H1 (cell line): ENCODE measurements at regions not wholly inside any gene's neighbourhood (a gene's known extent, or its start where the extent isn't known, plus 50 kb on each side); places are given as distances from the start of the nearest gene placed in this dataset.

ENCODE experiments used
- CTCF ChIA-PET: fragments of 300-600 bp; sonication (Branson Sonifier 250); formaldehyde crosslinking; loops from one replicate; lab custom pipeline; 2021; ENCODE audit not compliant: partially characterized antibody; lab: Charles Lee
- POLR2A ChIA-PET: fragments of 300-600 bp; sonication (Branson Sonifier 250); formaldehyde crosslinking; loops from one replicate; lab custom pipeline; 2021; ENCODE audit warnings: inconsistent platforms; ENCODE audit not compliant: partially characterized antibody; lab: Charles Lee
- DNase-seq, 2 experiments: peaks; one replicate each; pipeline versions ENCODE4 v3.0.0 to v3.0.0-alpha.2; 2010 to 2022; ENCODE audit warnings: low spot score in 2 of 2, low read depth in 1 of 2, mixed read lengths in 1 of 2
- FAIRE-seq: peaks from 2 replicates; lab custom pipeline; 2011; peaks lifted over from hg19 to GRCh38; lab: Jason Lieb, UNC
- H2AFZ ChIP-seq: 2 replicates; pipeline ENCODE4 v1.8.1; 2012; ENCODE audit warnings: low read length, inconsistent platforms
- H2AK5ac ChIP-seq: 2 replicates; pipeline ENCODE4 v1.6.1; 2013; ENCODE audit warnings: low read depth, low read length
- H2BK120ac ChIP-seq: replicated peaks from 2 replicates; pipeline ENCODE3; 2013; ENCODE audit warnings: low read depth, low read length, inconsistent platforms
- H2BK12ac ChIP-seq: 2 replicates; pipeline ENCODE4 v1.6.1; 2013; ENCODE audit warnings: low read depth, low read length
- H2BK15ac ChIP-seq: 2 replicates; pipeline ENCODE4 v1.6.1; 2013; ENCODE audit warnings: low read length
- H2BK20ac ChIP-seq: 2 replicates; pipeline ENCODE4 v1.6.1; 2013; ENCODE audit warnings: low read length
- H2BK5ac ChIP-seq: 2 replicates; pipeline ENCODE4 v1.6.1; 2013; ENCODE audit warnings: low read depth, low read length
- H3K14ac ChIP-seq: 2 replicates; pipeline ENCODE4 v1.6.1; 2013; ENCODE audit warnings: inconsistent platforms; ENCODE audit not compliant: insufficient read length
- H3K18ac ChIP-seq: 2 replicates; pipeline ENCODE4 v1.6.1; 2013; ENCODE audit warnings: low read length; ENCODE audit errors: extremely low read depth
- H3K23ac ChIP-seq: 2 replicates; pipeline ENCODE4 v1.6.1; 2013; ENCODE audit warnings: inconsistent platforms; ENCODE audit not compliant: insufficient read length
- H3K23me2 ChIP-seq: 2 replicates; pipeline ENCODE4 v1.6.1; 2013; ENCODE audit warnings: low read depth, low read length
- H3K27ac ChIP-seq: 2 replicates; pipeline ENCODE4 v1.6.1; 2011; ENCODE audit warnings: low read depth, low read length, inconsistent platforms
- H3K27me3 ChIP-seq, 4 experiments: replicated peaks in 1 of 4; 1 replicate in 1 of 4; 2 replicates in 3 of 4; pipeline versions ENCODE4 v1.6.1 to v1.8.1; 2011 to 2013; ENCODE audit warnings: low read length in 3 of 4, mild to moderate bottlenecking in 3 of 4, inconsistent platforms in 2 of 4, mixed read lengths in 2 of 4, moderate library complexity in 1 of 4; ENCODE audit not compliant: control insufficient read depth in 3 of 4, insufficient read depth in 3 of 4; ENCODE audit errors: extremely low read depth in 1 of 4
- H3K36me3 ChIP-seq, 4 experiments: 2 replicates each; pipeline versions ENCODE4 v1.6.1 to v1.8.1; 2011 to 2013; ENCODE audit warnings: mild to moderate bottlenecking in 4 of 4, low read length in 3 of 4, moderate library complexity in 2 of 4, control low read depth in 1 of 4, inconsistent platforms in 1 of 4; ENCODE audit not compliant: insufficient read depth in 4 of 4, control insufficient read depth in 2 of 4
- H3K4ac ChIP-seq: replicated peaks from 2 replicates; pipeline ENCODE3; 2013; ENCODE audit warnings: low read length, low read depth, mixed read lengths, inconsistent platforms; ENCODE audit not compliant: insufficient read length
- H3K4me1 ChIP-seq, 4 experiments: replicated peaks in 1 of 4; 1 replicate in 1 of 4; 2 replicates in 3 of 4; pipeline versions ENCODE4 v1.6.1 to v1.8.1; 2011 to 2013; ENCODE audit warnings: low read length in 3 of 4, inconsistent platforms in 2 of 4, mixed read lengths in 1 of 4; ENCODE audit not compliant: insufficient read depth in 4 of 4, control insufficient read depth in 3 of 4
- H3K4me2 ChIP-seq, 2 experiments: 2 replicates each; pipeline versions ENCODE4 v1.6.1 to v1.8.1; 2011 to 2013; ENCODE audit warnings: low read depth in 2 of 2, low read length in 2 of 2, control low read depth in 1 of 2, inconsistent platforms in 1 of 2, mild to moderate bottlenecking in 1 of 2; ENCODE audit not compliant: insufficient read depth in 1 of 2
- H3K4me3 ChIP-seq, 4 experiments: fragments of 200-600, 300-600 bp in 1 of 4; sonication (generic), shearing (Covaris generic), sonication (Bioruptor Twin) in 1 of 4; 2 replicates each; pipeline versions ENCODE4 v1.5.1 to v1.8.1; 2011 to 2016; ENCODE audit warnings: low read length in 4 of 4, low read depth in 3 of 4, control low read depth in 2 of 4, inconsistent platforms in 2 of 4, mild to moderate bottlenecking in 2 of 4, mixed read lengths in 1 of 4, moderate library complexity in 1 of 4; ENCODE audit not compliant: insufficient read depth in 2 of 4; ENCODE audit errors: extremely low read depth in 1 of 4
- H3K56ac ChIP-seq: replicated peaks from 2 replicates; pipeline ENCODE3; 2013; ENCODE audit warnings: low read depth, mild to moderate bottlenecking, mixed read lengths, low read length, inconsistent platforms; ENCODE audit not compliant: insufficient read length
- H3K79me1 ChIP-seq: 2 replicates; pipeline ENCODE4 v1.6.1; 2013; ENCODE audit warnings: low read depth, low read length, control low read depth
- H3K79me2 ChIP-seq, 2 experiments: 2 replicates each; pipeline versions ENCODE4 v1.6.1 to v1.8.1; 2012 to 2013; ENCODE audit warnings: low read length in 2 of 2, mild to moderate bottlenecking in 2 of 2, inconsistent platforms in 1 of 2; ENCODE audit not compliant: insufficient read depth in 2 of 2, control insufficient read depth in 1 of 2
- H3K9ac ChIP-seq, 4 experiments: replicated peaks in 1 of 4; 1 replicate in 1 of 4; 2 replicates in 3 of 4; pipeline versions ENCODE4 v1.6.1 to v1.8.1; 2011 to 2013; ENCODE audit warnings: low read depth in 3 of 4, low read length in 3 of 4, control low read depth in 2 of 4, mild to moderate bottlenecking in 2 of 4, moderate library complexity in 2 of 4, inconsistent platforms in 1 of 4; ENCODE audit errors: extremely low read depth in 1 of 4
- H3K9me3 ChIP-seq, 2 experiments: 2 replicates each; pipeline versions ENCODE4 v1.6.1 to v1.8.1; 2012 to 2013; ENCODE audit warnings: mild to moderate bottlenecking in 2 of 2, moderate library complexity in 2 of 2, control low read depth in 1 of 2, inconsistent platforms in 1 of 2, low read depth in 1 of 2, low read length in 1 of 2, mixed read lengths in 1 of 2; ENCODE audit not compliant: insufficient read depth in 2 of 2
- H4K20me1 ChIP-seq, 2 experiments: replicated peaks in 1 of 2; 2 replicates each; pipeline versions ENCODE3 to v1.8.1; 2011 to 2013; ENCODE audit warnings: inconsistent platforms in 2 of 2, low read length in 2 of 2, mild to moderate bottlenecking in 1 of 2; ENCODE audit not compliant: insufficient read depth in 2 of 2, control insufficient read depth in 1 of 2
- H4K5ac ChIP-seq: 2 replicates; pipeline ENCODE4 v1.6.1; 2013; ENCODE audit warnings: low read length, low read depth, mixed read lengths, inconsistent platforms; ENCODE audit not compliant: insufficient read length
- H4K8ac ChIP-seq: 2 replicates; pipeline ENCODE4 v1.8.0; 2013; ENCODE audit warnings: mild to moderate bottlenecking, moderate library complexity, low read length, inconsistent platforms; ENCODE audit not compliant: insufficient read depth; ENCODE audit errors: extremely low read depth
- H4K91ac ChIP-seq: replicated peaks from 2 replicates; pipeline ENCODE3; 2013; ENCODE audit warnings: low read length, mixed read lengths, inconsistent platforms; ENCODE audit not compliant: insufficient read length
- BACH1 ChIP-seq: IDR thresholded peaks from 2 replicates; pipeline ENCODE4 v1.6.1; 2012; ENCODE audit warnings: low read length, improper control_type of control experiment
- BCL11A ChIP-seq, 2 experiments: IDR thresholded peaks; one replicate each; pipeline ENCODE4 v1.6.1; 2011; ENCODE audit warnings: low read depth in 2 of 2, low read length in 2 of 2, mild to moderate bottlenecking in 2 of 2
- CREB1 ChIP-seq: IDR thresholded peaks from 2 replicates; pipeline ENCODE4 v1.6.1; 2012; ENCODE audit warnings: inconsistent platforms
- JUN ChIP-seq: IDR thresholded peaks from 2 replicates; pipeline ENCODE4 v1.6.1; 2011; ENCODE audit warnings: low read depth, mild to moderate bottlenecking, improper control_type of control experiment, low read length
- JUND ChIP-seq: IDR thresholded peaks from 2 replicates; pipeline ENCODE4 v1.6.1; 2011; ENCODE audit warnings: mild to moderate bottlenecking, improper control_type of control experiment, low read length
- RNF2 ChIP-seq: fragments of 200-900, 300-1000 bp; sonication (generic); IDR thresholded peaks from 2 replicates; pipeline ENCODE4 v1.7.1; 2016; ENCODE audit warnings: borderline replicate concordance, low read depth, mild to moderate bottlenecking, antibody characterized with exemption, low read length; ENCODE audit not compliant: poor library complexity, severe bottlenecking; ENCODE audit errors: missing control alignments
- SIRT6 ChIP-seq: IDR thresholded peaks from one replicate; pipeline ENCODE4 v1.7.1; 2012; ENCODE audit warnings: low read length, inconsistent platforms
- SP1 ChIP-seq: IDR thresholded peaks from 2 replicates; pipeline ENCODE4 v1.6.1; 2011; ENCODE audit warnings: low read depth, low read length
- TAF7 ChIP-seq: optimal IDR thresholded peaks from 2 replicates; pipeline ENCODE3; 2011; ENCODE audit warnings: low read depth, mild to moderate bottlenecking, inconsistent platforms, low read length, moderate library complexity, borderline replicate concordance
- TEAD4 ChIP-seq: IDR thresholded peaks from 2 replicates; pipeline ENCODE4 v1.6.1; 2012; ENCODE audit warnings: low read depth, low read length, inconsistent platforms, mixed read lengths
- ZNF274 ChIP-seq: IDR thresholded peaks from 2 replicates; pipeline ENCODE4 v1.7.0; 2012; ENCODE audit warnings: low read length, borderline replicate concordance; ENCODE audit errors: extremely low read depth
- WGBS, 2 experiments: shearing (Covaris generic) in 1 of 2; methylation state at CpG; one replicate each; pipeline versions ENCODE4 v1.1.6 to v1.1.7; 2013 to 2015; ENCODE audit warnings: low lambda C conversion rate in 2 of 2, mixed read lengths in 2 of 2, inconsistent platforms in 1 of 2, low coverage in 1 of 2, missing lambda C conversion rate in 1 of 2; ENCODE audit not compliant: insufficient replicate concordance in 2 of 2, insufficient coverage in 1 of 2, insufficient read length in 1 of 2; ENCODE audit errors: extremely low coverage in 1 of 2, missing lambda C conversion rate in 1 of 2; 5-methylcytosine and 5-hydroxymethylcytosine counted together
- TF ChIP-seq, protein P1 (sequence below): IDR thresholded peaks from 2 replicates; pipeline ENCODE4 v1.6.1; 2012; ENCODE audit warnings: low read length, inconsistent platforms

DNA sequence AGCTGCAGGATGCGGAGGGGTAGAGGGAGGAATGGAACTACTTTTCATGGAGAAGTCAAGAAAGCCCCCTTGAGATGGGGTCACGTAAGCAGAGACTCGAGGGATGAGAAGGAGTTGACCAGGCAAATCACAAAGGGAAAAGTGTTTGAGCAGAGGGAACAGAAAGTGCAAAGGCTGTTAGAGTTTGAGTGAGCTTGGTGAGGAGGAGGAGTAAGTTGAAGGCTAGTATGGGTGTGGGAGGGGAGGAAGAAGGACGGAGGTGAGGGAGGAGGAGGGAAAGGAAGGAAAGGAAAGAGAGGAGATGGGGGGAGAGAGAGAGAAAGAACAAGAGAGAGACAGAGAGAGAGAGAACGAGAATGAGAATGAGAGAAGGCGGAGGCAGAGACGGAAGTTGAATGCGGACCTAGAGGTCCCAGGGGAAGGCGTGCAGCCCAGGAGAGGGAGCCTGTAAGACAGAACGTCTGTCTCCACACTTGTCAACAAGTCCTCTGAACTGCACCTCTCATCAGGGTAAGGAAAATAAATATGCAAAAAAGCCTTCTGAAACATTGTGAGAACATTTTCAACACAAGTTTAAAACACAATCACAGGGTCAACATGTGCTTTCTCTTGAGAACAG, 279.8 kb upstream of the EEF2KMT start:
- no peak overlapping the region for H2BK12ac ChIP-seq
- H3K79me1 ChIP-seq = no peaks in the 10 kb centered on the region
- DNase-seq = no peak
- H4K20me1 ChIP-seq = no peaks in the 10 kb centered on the region
- H4K91ac ChIP-seq = no peak overlapping the region
- H3K14ac ChIP-seq = no peak overlapping the region
- no peak overlapping the region for H4K5ac ChIP-seq
- H2AK5ac ChIP-seq = no peak overlapping the region
- H3K4ac ChIP-seq = no peak overlapping the region
- CTCF ChIA-PET = no interaction called here
- H3K4me3 ChIP-seq = no peak overlapping the region
- no peak overlapping the region for H4K8ac ChIP-seq
- no peaks in the 10 kb centered on the region; the same call in 1 of the 2 replicates for H3K23me2 ChIP-seq
- H3K27ac ChIP-seq = no peak overlapping the region
- H2BK120ac ChIP-seq = no peak overlapping the region
- H3K23ac ChIP-seq = no peak overlapping the region
- no peak overlapping the region for H2AFZ ChIP-seq
- H3K4me1 ChIP-seq = peaks cover 0 to 3% (median 0%) of the 10 kb centered on the region in 4 experiments; a peak in 1 of 7 replicates
- H3K18ac ChIP-seq = no peak overlapping the region
- H3K9ac ChIP-seq = no peak overlapping the region
- no peak for FAIRE-seq
- H3K9me3 ChIP-seq = no peaks in the 10 kb centered on the region
- POLR2A ChIA-PET = no interaction called here
- H3K56ac ChIP-seq = no peak overlapping the region
- no peak overlapping the region for H3K4me2 ChIP-seq
- H2BK5ac ChIP-seq = no peak overlapping the region
- no peak overlapping the region for H2BK15ac ChIP-seq
- no peaks in the 10 kb centered on the region for H3K79me2 ChIP-seq
- 71 to 100% methylated on average over 1 to 10 of the region's 10 CpGs for WGBS, 2 experiments
- H3K27me3 ChIP-seq = no peaks in the 10 kb centered on the region
- H2BK20ac ChIP-seq = no peak overlapping the region
- H3K36me3 ChIP-seq = no peaks in the 10 kb centered on the region
- TF ChIP-seq, protein P1, sequence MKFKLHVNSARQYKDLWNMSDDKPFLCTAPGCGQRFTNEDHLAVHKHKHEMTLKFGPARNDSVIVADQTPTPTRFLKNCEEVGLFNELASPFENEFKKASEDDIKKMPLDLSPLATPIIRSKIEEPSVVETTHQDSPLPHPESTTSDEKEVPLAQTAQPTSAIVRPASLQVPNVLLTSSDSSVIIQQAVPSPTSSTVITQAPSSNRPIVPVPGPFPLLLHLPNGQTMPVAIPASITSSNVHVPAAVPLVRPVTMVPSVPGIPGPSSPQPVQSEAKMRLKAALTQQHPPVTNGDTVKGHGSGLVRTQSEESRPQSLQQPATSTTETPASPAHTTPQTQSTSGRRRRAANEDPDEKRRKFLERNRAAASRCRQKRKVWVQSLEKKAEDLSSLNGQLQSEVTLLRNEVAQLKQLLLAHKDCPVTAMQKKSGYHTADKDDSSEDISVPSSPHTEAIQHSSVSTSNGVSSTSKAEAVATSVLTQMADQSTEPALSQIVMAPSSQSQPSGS = no peak
- TF ChIP-seq JUND = no peak
- TF ChIP-seq BACH1 = no peak
- TF ChIP-seq ZNF274 = no peak
- TF ChIP-seq BCL11A (IDR thresholded peaks at IDR 0.05; ENCODE audit: low read depth in 2 of 2, low read length in 2 of 2) = no peak
- TF ChIP-seq TAF7 = no peak
- no peak for TF ChIP-seq JUN
- TF ChIP-seq TEAD4 = no peak
- no peak for TF ChIP-seq SP1
- no peak for TF ChIP-seq RNF2
- TF ChIP-seq SIRT6 = no peak
- no peak for TF ChIP-seq CREB1
